ENCODE measurements at regions not wholly inside any gene's neighbourhood (a gene's known extent, or its start where the extent isn't known, plus 50 kb on each side); places are given as distances from the start of the nearest gene placed in this dataset.

DNA sequence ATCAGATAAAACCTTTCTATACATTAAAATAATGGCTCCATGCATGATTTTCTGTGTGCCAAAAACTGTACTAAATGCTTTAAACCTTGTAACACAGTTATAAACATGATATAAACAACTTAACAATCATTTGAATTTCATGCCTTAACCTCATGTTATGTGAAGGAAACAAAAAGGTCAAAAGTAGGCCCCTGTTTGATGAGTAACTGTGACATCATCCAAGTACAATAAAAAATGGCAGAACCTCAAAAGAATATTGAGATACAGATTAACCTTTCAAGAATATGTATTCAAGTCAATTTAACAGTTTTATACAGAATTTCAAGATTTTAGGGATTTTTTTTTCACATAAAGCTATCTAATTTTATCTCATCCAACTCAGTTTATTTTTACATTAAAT, 310.7 kb upstream of the DCN start:
- DNase-seq (ENCODE audit: low read depth, low spot score), result no peak
- Mint-ChIP-seq H3K4me1 (peaks cover 3% of the 10 kb centered on the region), H3K27me3 (ENCODE audit: low read depth) (no peaks in the 10 kb centered on the region), H3K9me3 (no peaks in the 10 kb centered on the region), H3K4me3 (no peak overlapping the region), H3K27ac (ENCODE audit: unreplicated experiment) (no peak overlapping the region), H3K36me3 (ENCODE audit: low read depth) (no peaks in the 10 kb centered on the region)
- TF ChIP-seq, protein P1, sequence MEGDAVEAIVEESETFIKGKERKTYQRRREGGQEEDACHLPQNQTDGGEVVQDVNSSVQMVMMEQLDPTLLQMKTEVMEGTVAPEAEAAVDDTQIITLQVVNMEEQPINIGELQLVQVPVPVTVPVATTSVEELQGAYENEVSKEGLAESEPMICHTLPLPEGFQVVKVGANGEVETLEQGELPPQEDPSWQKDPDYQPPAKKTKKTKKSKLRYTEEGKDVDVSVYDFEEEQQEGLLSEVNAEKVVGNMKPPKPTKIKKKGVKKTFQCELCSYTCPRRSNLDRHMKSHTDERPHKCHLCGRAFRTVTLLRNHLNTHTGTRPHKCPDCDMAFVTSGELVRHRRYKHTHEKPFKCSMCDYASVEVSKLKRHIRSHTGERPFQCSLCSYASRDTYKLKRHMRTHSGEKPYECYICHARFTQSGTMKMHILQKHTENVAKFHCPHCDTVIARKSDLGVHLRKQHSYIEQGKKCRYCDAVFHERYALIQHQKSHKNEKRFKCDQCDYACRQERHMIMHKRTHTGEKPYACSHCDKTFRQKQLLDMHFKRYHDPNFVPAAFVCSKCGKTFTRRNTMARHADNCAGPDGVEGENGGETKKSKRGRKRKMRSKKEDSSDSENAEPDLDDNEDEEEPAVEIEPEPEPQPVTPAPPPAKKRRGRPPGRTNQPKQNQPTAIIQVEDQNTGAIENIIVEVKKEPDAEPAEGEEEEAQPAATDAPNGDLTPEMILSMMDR (conservative IDR thresholded peaks at IDR 0.05), result no peak

DNA sequence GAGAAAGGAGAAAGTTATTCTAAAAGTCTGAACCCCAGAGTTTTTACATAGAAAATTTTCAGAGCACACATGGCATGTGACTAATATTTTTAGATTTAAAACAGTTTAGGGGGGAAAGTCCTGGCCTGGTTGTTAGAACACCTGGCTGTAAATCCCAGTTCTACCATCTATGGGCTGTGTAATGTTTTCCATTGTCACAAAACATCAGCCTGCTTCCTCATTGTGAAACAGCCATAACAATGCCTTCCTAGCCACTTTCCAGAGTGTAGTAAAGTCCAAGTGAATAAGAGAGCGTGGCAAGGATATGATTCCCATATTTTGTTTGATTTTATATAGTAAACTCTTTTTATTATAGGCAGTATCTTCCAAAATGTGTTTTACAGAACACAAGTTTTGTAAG, 310.0 kb upstream of the DCN start:
- DNase-seq (ENCODE audit: low read depth, low spot score), result no peak
- no peaks in the 10 kb centered on the region for H3K9me3 Mint-ChIP-seq
- H3K36me3 Mint-ChIP-seq (ENCODE audit: low read depth), result no peaks in the 10 kb centered on the region
- peaks cover 3% of the 10 kb centered on the region for H3K4me1 Mint-ChIP-seq
- no peak overlapping the region for H3K4me3 Mint-ChIP-seq
- TF ChIP-seq, protein P1 (conservative IDR thresholded peaks at IDR 0.05), result no peak
- H3K27ac Mint-ChIP-seq (ENCODE audit: unreplicated experiment), result no peak overlapping the region
- no peaks in the 10 kb centered on the region for H3K27me3 Mint-ChIP-seq (ENCODE audit: low read depth)

DNA sequence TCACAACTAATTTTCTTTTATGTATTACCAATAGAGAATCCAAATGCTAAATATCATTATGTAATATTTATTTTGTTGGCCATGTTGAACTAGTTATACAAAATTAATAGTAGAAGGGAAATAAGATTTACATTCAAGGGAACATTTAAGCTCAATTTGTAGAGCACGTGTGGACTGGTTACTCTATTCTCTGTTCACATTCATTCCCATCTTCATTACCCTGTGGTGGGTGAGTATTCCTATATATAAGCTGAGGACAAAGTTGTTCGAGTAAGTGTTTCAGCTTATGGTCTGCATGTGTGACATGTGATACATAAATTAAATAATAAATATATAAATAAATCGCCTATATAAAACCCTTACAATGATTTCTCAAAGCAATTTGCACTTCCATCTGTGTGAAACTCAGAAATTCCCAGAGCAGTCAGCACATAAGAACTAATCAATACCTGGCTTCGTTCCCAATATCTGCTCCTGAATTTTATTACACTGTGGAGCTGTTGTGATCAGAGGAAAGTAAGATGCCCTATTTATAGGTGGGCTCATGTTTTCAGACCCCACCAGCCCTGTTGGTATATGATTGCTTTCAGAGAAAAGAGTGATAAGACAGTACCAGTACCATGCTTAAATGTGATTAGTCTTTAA, 308.2 kb upstream of the DCN start:
- Mint-ChIP-seq H3K4me1 (peaks cover 3% of the 10 kb centered on the region), H3K4me3 (no peak overlapping the region), H3K27ac (ENCODE audit: unreplicated experiment) (no peak overlapping the region), H3K9me3 (no peaks in the 10 kb centered on the region), H3K36me3 (ENCODE audit: low read depth) (no peaks in the 10 kb centered on the region), H3K27me3 (ENCODE audit: low read depth) (no peaks in the 10 kb centered on the region)
- TF ChIP-seq, protein P1 (conservative IDR thresholded peaks at IDR 0.05), result no peak
- DNase-seq (ENCODE audit: low read depth, low spot score), result no peak

DNA sequence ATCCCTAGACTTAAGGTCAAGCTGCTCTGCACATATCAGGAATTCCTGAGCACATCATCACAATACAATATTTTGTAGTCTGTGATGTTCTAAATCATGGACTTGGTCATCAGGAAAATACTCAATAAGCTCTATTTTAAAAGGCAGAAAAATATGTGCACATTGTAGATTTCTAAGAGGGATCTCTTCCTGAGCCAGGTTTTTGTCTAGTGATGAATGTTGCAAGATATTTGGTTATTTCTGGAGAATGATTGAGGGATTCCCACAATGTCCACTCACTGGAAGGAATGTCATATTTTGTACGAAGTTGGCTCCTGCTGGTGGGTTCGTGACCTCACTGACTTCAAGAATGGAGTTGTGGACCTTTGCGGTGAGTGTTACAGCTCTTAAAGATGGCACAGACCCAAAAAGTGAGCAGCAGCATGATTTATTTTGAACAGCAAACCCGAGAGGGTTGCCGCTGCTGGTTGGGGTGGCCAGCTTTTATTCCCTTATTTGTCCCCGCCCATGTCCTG, 300.9 kb upstream of the DCN start:
- no peaks in the 10 kb centered on the region for H3K27me3 Mint-ChIP-seq (ENCODE audit: low read depth)
- no peak overlapping the region for H3K27ac Mint-ChIP-seq (ENCODE audit: unreplicated experiment)
- H3K36me3 Mint-ChIP-seq (ENCODE audit: low read depth), result no peaks in the 10 kb centered on the region
- TF ChIP-seq, protein P1 (conservative IDR thresholded peaks at IDR 0.05), result no peak
- DNase-seq (ENCODE audit: low read depth, low spot score), result no peak
- no peak overlapping the region for H3K4me3 Mint-ChIP-seq
- peaks cover 4% of the 10 kb centered on the region for H3K4me1 Mint-ChIP-seq
- H3K9me3 Mint-ChIP-seq, result no peaks in the 10 kb centered on the region

DNA sequence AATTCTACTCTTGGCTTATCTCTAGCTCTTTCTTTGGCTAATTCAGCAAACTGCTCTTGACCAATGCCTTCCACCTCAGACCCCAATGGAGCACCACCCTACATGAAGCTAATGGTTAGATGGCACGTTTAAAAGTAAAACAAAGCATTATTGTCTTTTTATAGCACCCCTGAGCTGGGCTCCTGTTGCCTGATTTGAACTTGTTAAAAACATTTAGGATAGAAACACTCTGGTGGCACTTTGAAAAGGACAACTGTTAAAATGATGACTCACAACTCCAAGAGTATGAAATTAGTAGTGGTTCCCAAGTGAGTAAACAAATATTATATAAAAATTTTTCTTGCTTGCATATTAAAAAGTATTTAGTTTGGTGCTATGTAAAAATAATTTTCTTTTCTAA, 299.6 kb upstream of the DCN start:
- TF ChIP-seq, protein P1 (conservative IDR thresholded peaks at IDR 0.05), result no peak
- Mint-ChIP-seq H3K9me3 (no peaks in the 10 kb centered on the region), H3K27ac (ENCODE audit: unreplicated experiment) (no peak overlapping the region), H3K27me3 (ENCODE audit: low read depth) (no peaks in the 10 kb centered on the region), H3K4me1 (peaks cover 8% of the 10 kb centered on the region), H3K36me3 (ENCODE audit: low read depth) (no peaks in the 10 kb centered on the region), H3K4me3 (no peak overlapping the region)
- no peak for DNase-seq (ENCODE audit: low read depth, low spot score)
